Calu3 (cell line): ENCODE measurements at regions not wholly inside any gene's neighbourhood (a gene's known extent, or its start where the extent isn't known, plus 50 kb on each side); places are given as distances from the start of the nearest gene placed in this dataset.

Experiments used
- BruUV-seq: library from RNA; stranded (reverse); fragments of 400-500 nt; replicated peaks from 2 replicates; lab custom pipeline; 2021; lab: Mats Ljungman, UMichigan
- CTCF ChIA-PET: fragments of 300-600 bp; sonication (Branson Sonifier 250); formaldehyde crosslinking; loops from one replicate; lab custom pipeline; 2022; ENCODE audit warnings: antibody characterized with exemption; lab: Charles Lee
- DNase-seq: peaks from one replicate; pipeline ENCODE4 v3.0.0; 2022
- H3K27ac Mint-ChIP-seq: one replicate; pipeline ENCODE4 v1.8.0; 2022; ENCODE audit warnings: mixed read lengths; ENCODE audit not compliant: unreplicated experiment
- H3K27me3 Mint-ChIP-seq: one replicate; pipeline ENCODE4 v1.8.0; 2022; ENCODE audit warnings: mixed read lengths; ENCODE audit not compliant: unreplicated experiment
- H3K36me3 Mint-ChIP-seq: one replicate; pipeline ENCODE4 v1.8.0; 2022; ENCODE audit warnings: mild to moderate bottlenecking, moderate library complexity, mixed read lengths; ENCODE audit not compliant: insufficient read depth, unreplicated experiment
- H3K4me1 Mint-ChIP-seq: one replicate; pipeline ENCODE4 v1.8.0; 2022; ENCODE audit warnings: mild to moderate bottlenecking, low read depth, mixed read lengths; ENCODE audit not compliant: unreplicated experiment
- H3K4me3 Mint-ChIP-seq: one replicate; pipeline ENCODE4 v1.8.0; 2022; ENCODE audit warnings: mild to moderate bottlenecking, low read depth, moderate library complexity, mixed read lengths; ENCODE audit not compliant: unreplicated experiment
- H3K9me3 Mint-ChIP-seq: one replicate; pipeline ENCODE4 v1.8.0; 2022; ENCODE audit warnings: low read depth, mixed read lengths; ENCODE audit not compliant: unreplicated experiment
- intact Hi-C: fragments of 100-400 bp; cut with micrococcal nuclease; formaldehyde crosslinking; loops from one replicate; pipeline ENCODE4 v1.10.0; 2022; ENCODE audit not compliant: unreplicated experiment
- TF ChIP-seq, protein P1 (sequence below): fragments of 200-600 bp; IDR thresholded peaks from one replicate; pipeline ENCODE4 v1.8.0; 2022; ENCODE audit warnings: antibody characterized with exemption; ENCODE audit not compliant: unreplicated experiment

DNA sequence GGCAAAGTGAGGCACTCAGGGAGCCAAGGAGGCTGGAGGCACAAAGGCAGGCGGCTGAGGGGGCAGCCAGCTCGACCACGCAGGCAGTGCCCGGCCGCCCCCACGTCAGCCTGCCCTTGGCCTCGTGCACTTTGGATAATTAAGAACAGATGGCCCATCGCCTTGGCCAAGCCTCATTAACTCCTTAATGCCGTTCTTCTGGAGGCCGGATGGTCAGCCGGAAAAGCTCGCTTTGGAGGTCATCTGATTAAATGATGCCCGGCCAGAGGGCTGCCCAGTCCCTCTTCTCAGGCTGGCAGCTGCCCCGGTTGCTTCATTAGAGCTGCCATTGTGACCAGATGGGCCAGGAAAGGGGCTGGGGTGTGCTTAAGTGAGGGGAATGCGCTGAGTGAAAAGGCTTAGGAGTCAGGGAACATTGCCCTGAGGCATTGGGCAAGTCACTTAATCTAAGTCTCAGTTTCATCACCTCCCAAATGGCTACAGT, 364.0 kb downstream of the NPIPA8 start:
- CTCF ChIA-PET = no interaction called here
- DNase-seq = no peak
- Mint-ChIP-seq H3K36me3 (no peaks in the 10 kb centered on the region), H3K4me3 (no peak overlapping the region), H3K9me3 (peaks cover 10% of the 10 kb centered on the region), H3K27ac (no peak overlapping the region), H3K4me1 (no peaks in the 10 kb centered on the region), H3K27me3 (no peaks in the 10 kb centered on the region)
- intact Hi-C loops = no loop called here
- TF ChIP-seq, protein P1, sequence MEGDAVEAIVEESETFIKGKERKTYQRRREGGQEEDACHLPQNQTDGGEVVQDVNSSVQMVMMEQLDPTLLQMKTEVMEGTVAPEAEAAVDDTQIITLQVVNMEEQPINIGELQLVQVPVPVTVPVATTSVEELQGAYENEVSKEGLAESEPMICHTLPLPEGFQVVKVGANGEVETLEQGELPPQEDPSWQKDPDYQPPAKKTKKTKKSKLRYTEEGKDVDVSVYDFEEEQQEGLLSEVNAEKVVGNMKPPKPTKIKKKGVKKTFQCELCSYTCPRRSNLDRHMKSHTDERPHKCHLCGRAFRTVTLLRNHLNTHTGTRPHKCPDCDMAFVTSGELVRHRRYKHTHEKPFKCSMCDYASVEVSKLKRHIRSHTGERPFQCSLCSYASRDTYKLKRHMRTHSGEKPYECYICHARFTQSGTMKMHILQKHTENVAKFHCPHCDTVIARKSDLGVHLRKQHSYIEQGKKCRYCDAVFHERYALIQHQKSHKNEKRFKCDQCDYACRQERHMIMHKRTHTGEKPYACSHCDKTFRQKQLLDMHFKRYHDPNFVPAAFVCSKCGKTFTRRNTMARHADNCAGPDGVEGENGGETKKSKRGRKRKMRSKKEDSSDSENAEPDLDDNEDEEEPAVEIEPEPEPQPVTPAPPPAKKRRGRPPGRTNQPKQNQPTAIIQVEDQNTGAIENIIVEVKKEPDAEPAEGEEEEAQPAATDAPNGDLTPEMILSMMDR = no peak
- no TSS peak for BruUV-seq

DNA sequence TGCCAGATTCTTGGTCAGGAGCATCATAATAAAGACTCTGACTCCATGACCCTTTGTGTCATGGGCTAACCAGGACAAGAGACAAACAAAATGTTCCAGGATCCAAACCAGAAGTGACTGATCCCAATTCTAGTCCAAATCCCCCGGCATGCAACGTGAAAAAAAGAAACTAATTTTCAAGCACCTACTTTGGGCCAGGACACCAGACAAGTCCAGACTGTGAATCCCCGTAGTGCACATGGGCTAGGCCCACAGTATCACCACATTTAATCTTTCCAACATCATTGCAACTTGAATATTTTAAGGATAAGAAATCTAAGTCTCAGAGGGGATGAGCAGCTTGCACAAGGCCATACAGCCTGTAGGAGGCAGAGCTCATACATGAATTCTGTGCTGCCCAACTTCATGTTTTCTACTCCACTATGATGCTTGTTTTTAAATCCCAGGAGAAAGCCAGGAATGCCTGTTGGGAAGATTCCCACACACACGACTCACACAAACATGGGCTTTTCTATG, 365.7 kb downstream of the NPIPA8 start:
- intact Hi-C loops = no loop called here
- Mint-ChIP-seq H3K27me3 (no peaks in the 10 kb centered on the region), H3K27ac (no peak overlapping the region), H3K9me3 (peaks cover 14% of the 10 kb centered on the region), H3K4me1 (no peaks in the 10 kb centered on the region), H3K36me3 (no peaks in the 10 kb centered on the region), H3K4me3 (no peak overlapping the region)
- DNase-seq = no peak
- CTCF ChIA-PET = no interaction called here
- no TSS peak for BruUV-seq
- TF ChIP-seq, protein P1 = no peak

- CTCF ChIA-PET = no interaction called here
- TF ChIP-seq, protein P1 = no peak
- no TSS peak for BruUV-seq
- Mint-ChIP-seq H3K9me3 (peaks cover 12% of the 10 kb centered on the region), H3K4me1 (no peaks in the 10 kb centered on the region), H3K27ac (no peak overlapping the region), H3K36me3 (no peaks in the 10 kb centered on the region), H3K4me3 (no peak overlapping the region), H3K27me3 (no peaks in the 10 kb centered on the region)
- intact Hi-C loops = no loop called here
- DNase-seq = no peak
These were observed 366.3 kb downstream of the NPIPA8 start for GRCh38 chr16:17970157-17970765.

- H3K27me3 Mint-ChIP-seq = no peaks in the 10 kb centered on the region
- H3K36me3 Mint-ChIP-seq = no peaks in the 10 kb centered on the region
- TF ChIP-seq, protein P1 = no peak
- peaks cover 18% of the 10 kb centered on the region for H3K9me3 Mint-ChIP-seq
- DNase-seq = no peak
- CTCF ChIA-PET = no interaction called here
- H3K4me1 Mint-ChIP-seq = no peaks in the 10 kb centered on the region
- H3K4me3 Mint-ChIP-seq = no peak overlapping the region
- H3K27ac Mint-ChIP-seq = no peak overlapping the region
- intact Hi-C loops = no loop called here
- no TSS peak for BruUV-seq
These were observed 371.2 kb downstream of the NPIPA8 start for GRCh38 chr16:17965133-17965900.
